ENCODE measurements at regions not wholly inside any gene's neighbourhood (a gene's known extent, or its start where the extent isn't known, plus 50 kb on each side); places are given as distances from the start of the nearest gene placed in this dataset.
"Not testable (repeated sequence)": the region's sequence is repeated elsewhere in the genome, so short reads cannot be mapped to it uniquely, and the experiment has no call there.

DNA sequence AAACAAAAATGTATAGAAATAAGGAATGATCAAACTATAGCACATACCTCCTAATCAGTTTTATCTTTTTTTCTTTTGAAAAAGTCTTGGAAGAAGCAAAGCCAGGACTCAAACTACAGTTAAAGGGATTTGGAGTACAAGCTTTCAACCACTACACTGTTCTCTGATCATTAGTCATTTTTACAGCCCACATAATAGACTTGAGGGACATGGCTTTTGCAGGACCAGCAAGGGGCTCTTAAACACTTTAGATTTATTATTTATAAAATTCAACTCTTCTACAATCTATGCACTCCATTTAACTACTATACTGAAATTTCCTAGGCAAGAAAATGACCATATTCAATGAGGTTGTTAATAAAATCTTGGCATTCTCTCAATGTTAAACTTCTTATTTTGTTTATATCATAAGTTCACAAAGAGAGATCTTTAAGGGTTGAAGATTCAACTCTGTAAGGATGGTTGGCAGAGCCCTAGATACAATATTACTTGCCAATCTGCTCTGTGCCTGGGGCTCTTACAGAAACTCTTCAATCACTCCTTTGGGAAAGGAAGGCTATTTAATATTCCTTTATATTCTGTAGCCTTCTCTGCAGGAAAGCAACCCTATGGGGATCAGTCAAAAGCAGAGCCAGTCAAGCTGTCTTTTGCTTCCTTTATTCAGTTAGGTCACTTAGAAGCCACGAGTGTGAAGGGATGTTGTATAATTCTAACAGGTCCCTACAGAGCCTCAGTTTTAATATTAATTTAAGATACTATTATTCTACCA, 557.7 kb upstream of the SGO1 start:
- no peak overlapping the region for H3K27ac ChIP-seq (ENCODE audit: low read length)
- H3K9me3 ChIP-seq (ENCODE audit: control insufficient read depth, low read depth, low read length) = no peaks in the 10 kb centered on the region
- peak overlapping the region; percentile 30 for H3K4me3 ChIP-seq (ENCODE audit: low read length)
- H3K36me3 ChIP-seq (ENCODE audit: control insufficient read depth, low read depth, low read length) = no peaks in the 10 kb centered on the region
- H3K9ac ChIP-seq (ENCODE audit: low read length) = peak overlapping the region; percentile 36
- no peaks in the 10 kb centered on the region for H3K27me3 ChIP-seq (ENCODE audit: control insufficient read depth, insufficient read depth, low read length)
- peaks cover 27% of the 10 kb centered on the region for H3K4me1 ChIP-seq (ENCODE audit: control insufficient read depth, low read depth, low read length)

GRCh38 chr3:20742903-20743552, 557.0 kb upstream of the SGO1 start:
- H3K27ac ChIP-seq (ENCODE audit: low read length) = no peak overlapping the region
- peak overlapping the region; percentile 30 for H3K4me3 ChIP-seq (ENCODE audit: low read length)
- peak overlapping the region; percentile 36 for H3K9ac ChIP-seq (ENCODE audit: low read length)

DNA sequence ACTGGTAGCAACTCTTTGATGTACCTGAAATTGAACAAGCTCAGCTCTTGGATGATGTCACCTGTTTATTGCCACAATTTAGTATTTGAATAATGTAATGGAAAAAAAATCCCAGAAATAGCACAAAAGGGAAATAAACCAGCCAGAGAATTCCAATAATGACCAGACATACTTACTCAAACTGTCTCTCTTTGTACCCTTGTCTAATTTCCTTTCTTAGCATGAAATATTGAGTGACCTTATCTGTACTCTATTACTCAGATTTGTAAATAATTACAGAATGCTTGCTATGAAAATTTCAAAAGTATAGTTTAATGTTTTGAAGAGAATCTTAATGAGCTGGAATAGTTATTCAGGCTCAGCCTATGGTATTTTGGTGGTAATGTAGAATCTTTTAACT, 555.4 kb upstream of the SGO1 start:
- no peak overlapping the region for H3K4me3 ChIP-seq (ENCODE audit: low read length)
- H3K36me3 ChIP-seq (ENCODE audit: control insufficient read depth, low read depth, low read length) = no peaks in the 10 kb centered on the region
- no peaks in the 10 kb centered on the region for H3K27me3 ChIP-seq (ENCODE audit: control insufficient read depth, insufficient read depth, low read length)
- no peak overlapping the region for H3K9ac ChIP-seq (ENCODE audit: low read length)
- no peak overlapping the region for H3K27ac ChIP-seq (ENCODE audit: low read length)
- H3K4me1 ChIP-seq (ENCODE audit: control insufficient read depth, low read depth, low read length) = peaks cover 27% of the 10 kb centered on the region
- no peaks in the 10 kb centered on the region for H3K9me3 ChIP-seq (ENCODE audit: control insufficient read depth, low read depth, low read length)

More at GRCh38 chr3:20742903-20743552, 557.0 kb upstream of the SGO1 start:
- Histone ChIP-seq H3K9me3 (ENCODE audit: control insufficient read depth, low read depth, low read length) (no peaks in the 10 kb centered on the region), H3K36me3 (ENCODE audit: control insufficient read depth, low read depth, low read length) (no peaks in the 10 kb centered on the region), H3K4me1 (ENCODE audit: control insufficient read depth, low read depth, low read length) (peaks cover 27% of the 10 kb centered on the region), H3K27me3 (ENCODE audit: control insufficient read depth, insufficient read depth, low read length) (no peaks in the 10 kb centered on the region)

DNA sequence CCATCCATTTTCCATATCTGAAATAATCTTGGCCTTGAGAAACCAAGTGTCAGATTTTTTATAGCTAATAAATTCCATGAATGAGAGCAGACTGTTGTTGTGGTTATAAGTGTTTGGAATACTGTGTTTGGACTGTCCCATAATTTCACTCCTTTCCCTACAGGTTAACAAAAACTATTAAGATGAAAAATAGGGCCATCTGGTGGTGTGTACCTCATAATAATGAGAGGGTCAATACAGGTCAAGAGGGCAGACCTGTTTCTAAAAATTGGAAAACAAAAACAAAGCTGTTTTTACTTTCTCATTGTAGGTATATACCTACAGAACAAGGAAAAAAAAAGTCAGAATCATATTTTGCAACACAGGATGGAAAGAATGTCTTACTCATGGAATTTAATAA, 553.8 kb upstream of the SGO1 start:
- peaks cover 27% of the 10 kb centered on the region for H3K4me1 ChIP-seq (ENCODE audit: control insufficient read depth, low read depth, low read length)
- H3K27me3 ChIP-seq (ENCODE audit: control insufficient read depth, insufficient read depth, low read length) = no peaks in the 10 kb centered on the region
- H3K27ac ChIP-seq (ENCODE audit: low read length) = no peak overlapping the region
- no peaks in the 10 kb centered on the region for H3K9me3 ChIP-seq (ENCODE audit: control insufficient read depth, low read depth, low read length)
- no peak overlapping the region for H3K9ac ChIP-seq (ENCODE audit: low read length)
- no peak overlapping the region for H3K4me3 ChIP-seq (ENCODE audit: low read length)
- H3K36me3 ChIP-seq (ENCODE audit: control insufficient read depth, low read depth, low read length) = no peaks in the 10 kb centered on the region

DNA sequence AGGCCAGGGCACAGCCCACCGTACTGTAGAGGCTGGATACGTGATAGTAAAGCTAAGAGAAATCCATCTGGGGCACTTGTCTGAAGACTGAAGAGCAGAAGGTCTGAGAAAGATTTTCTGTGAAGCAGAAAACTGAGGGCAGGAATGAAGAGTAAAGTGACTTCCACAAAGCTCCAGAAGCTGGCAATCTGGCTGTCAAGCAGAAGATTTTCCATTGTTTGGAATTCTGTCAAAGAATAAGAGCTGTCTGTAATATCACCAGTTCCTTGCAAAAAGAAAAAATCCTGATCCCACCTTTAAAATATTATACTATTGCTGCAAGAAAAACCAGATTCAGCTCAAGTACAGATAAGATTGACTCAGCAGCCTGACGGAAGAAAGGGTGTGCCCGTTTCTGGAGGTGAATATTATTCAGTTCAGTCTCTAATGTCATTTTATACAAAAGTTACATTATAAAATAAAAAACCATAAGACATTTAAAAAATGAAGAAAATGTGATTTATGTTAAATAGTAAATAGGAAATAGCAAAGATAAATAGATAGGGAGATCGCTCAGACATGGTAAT, 550.4 kb upstream of the SGO1 start:
- H3K4me3 ChIP-seq (ENCODE audit: low read length) = no peak overlapping the region
- no peak overlapping the region for H3K9ac ChIP-seq (ENCODE audit: low read length)
- H3K9me3 ChIP-seq (ENCODE audit: control insufficient read depth, low read depth, low read length) = no peaks in the 10 kb centered on the region
- no peaks in the 10 kb centered on the region for H3K36me3 ChIP-seq (ENCODE audit: control insufficient read depth, low read depth, low read length)
- H3K27me3 ChIP-seq (ENCODE audit: control insufficient read depth, insufficient read depth, low read length) = no peaks in the 10 kb centered on the region
- H3K27ac ChIP-seq (ENCODE audit: low read length) = no peak overlapping the region
- H3K4me1 ChIP-seq (ENCODE audit: control insufficient read depth, low read depth, low read length) = peaks cover under 1% of the 10 kb centered on the region

DNA sequence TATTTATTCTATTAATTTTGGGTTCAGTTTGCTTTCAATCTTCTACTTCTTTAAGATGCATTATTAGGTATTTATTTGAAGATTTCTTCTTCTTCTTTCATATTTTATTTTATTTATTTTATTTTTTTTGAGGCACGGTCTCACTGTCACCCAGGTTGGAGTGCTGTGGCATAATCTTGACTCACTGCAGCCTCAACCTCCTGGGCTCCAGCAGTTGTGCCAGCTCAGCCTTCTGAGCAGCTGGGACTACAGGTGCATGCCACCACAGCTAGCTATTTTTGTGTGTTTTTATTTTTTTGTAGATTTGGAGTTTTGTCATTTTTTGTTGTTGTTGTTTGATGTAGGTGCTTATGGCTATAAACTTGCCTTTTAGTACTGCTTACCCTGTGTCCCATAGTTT, 543.2 kb upstream of the SGO1 start:
- Histone ChIP-seq H3K9me3 (ENCODE audit: control insufficient read depth, low read depth, low read length) (no peaks in the 10 kb centered on the region), H3K27ac (ENCODE audit: low read length) (no peak overlapping the region), H3K27me3 (ENCODE audit: control insufficient read depth, insufficient read depth, low read length) (no peaks in the 10 kb centered on the region), H3K36me3 (ENCODE audit: control insufficient read depth, low read depth, low read length) (no peaks in the 10 kb centered on the region), H3K4me3 (ENCODE audit: low read length) (no peak overlapping the region), H3K9ac (ENCODE audit: low read length) (no peak overlapping the region), H3K4me1 (ENCODE audit: control insufficient read depth, low read depth, low read length) (no peaks in the 10 kb centered on the region)

DNA sequence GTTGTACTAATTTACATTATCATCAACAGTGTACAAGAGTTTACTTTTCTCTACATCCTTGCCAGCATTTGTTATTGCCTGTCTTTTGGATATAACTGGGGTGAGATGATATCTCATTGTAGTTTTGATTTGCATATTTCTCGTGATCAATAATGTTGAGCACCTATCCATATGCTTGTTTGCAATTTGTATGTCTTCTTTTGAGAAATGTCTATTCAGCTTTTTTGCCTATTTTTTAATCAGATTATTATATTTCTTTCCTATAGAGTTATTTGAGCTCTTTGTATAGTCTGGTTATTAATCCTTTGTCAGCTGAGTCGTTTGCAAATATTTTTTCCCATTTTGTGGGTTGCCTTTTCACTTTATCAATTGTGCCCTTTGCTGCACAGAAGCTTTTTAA, 540.8 kb upstream of the SGO1 start:
- H3K9ac ChIP-seq (ENCODE audit: low read length) = no peak overlapping the region
- H3K27me3 ChIP-seq (ENCODE audit: control insufficient read depth, insufficient read depth, low read length) = no peaks in the 10 kb centered on the region
- no peaks in the 10 kb centered on the region for H3K36me3 ChIP-seq (ENCODE audit: control insufficient read depth, low read depth, low read length)
- H3K27ac ChIP-seq (ENCODE audit: low read length) = no peak overlapping the region
- H3K4me1 ChIP-seq (ENCODE audit: control insufficient read depth, low read depth, low read length) = no peaks in the 10 kb centered on the region
- no peaks in the 10 kb centered on the region for H3K9me3 ChIP-seq (ENCODE audit: control insufficient read depth, low read depth, low read length)
- no peak overlapping the region for H3K4me3 ChIP-seq (ENCODE audit: low read length)

DNA sequence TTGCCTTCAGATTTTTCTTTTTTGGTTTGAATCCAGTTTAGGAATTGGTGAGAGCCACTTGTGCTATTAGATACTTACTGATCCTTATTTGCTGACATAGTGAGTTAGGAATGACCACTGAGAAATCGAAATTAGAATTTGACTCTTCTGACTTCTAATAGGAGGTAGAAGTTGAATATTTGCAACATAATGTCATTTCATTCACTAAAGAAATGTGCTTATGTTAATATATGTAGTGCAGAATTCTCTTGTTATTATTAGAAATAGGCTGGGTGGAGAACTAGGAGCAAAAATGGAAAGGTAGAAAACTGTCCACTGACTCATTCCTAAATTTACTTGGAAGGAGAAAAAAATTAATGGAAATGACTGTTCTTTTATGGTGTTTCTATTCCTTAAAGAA, 538.2 kb upstream of the SGO1 start:
- Histone ChIP-seq H3K9me3 (ENCODE audit: control insufficient read depth, low read depth, low read length) (no peaks in the 10 kb centered on the region), H3K27ac (ENCODE audit: low read length) (no peak overlapping the region), H3K4me3 (ENCODE audit: low read length) (no peak overlapping the region), H3K27me3 (ENCODE audit: control insufficient read depth, insufficient read depth, low read length) (no peaks in the 10 kb centered on the region), H3K36me3 (ENCODE audit: control insufficient read depth, low read depth, low read length) (no peaks in the 10 kb centered on the region), H3K9ac (ENCODE audit: low read length) (no peak overlapping the region), H3K4me1 (ENCODE audit: control insufficient read depth, low read depth, low read length) (no peaks in the 10 kb centered on the region)

DNA sequence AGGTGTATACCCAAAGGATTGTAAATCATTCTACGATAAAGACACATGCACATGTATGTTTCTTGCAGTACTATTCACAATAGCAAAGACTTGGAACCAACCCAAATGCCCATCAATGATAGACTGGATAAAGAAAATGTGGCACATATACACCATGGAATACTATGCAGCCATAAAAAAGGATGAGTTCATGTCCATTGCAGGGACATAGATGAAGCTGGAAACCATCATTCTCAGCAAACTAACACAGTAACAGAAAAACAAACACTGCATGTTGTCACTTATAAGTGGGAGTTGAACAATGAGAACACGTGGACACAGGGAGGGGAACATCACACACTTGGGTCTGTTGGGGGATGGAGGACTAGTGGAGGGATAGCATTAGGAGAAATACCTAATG, 530.4 kb upstream of the SGO1 start:
- H3K9me3 ChIP-seq (ENCODE audit: control insufficient read depth, low read depth, low read length); H3K36me3 ChIP-seq (ENCODE audit: control insufficient read depth, low read depth, low read length); H3K9ac ChIP-seq (ENCODE audit: low read length); H3K27ac ChIP-seq (ENCODE audit: low read length); H3K4me3 ChIP-seq (ENCODE audit: low read length); H3K4me1 ChIP-seq (ENCODE audit: control insufficient read depth, low read depth, low read length); H3K27me3 ChIP-seq (ENCODE audit: control insufficient read depth, insufficient read depth, low read length): not testable (repeated sequence)

GRCh38 chr3:20701641-20702040, 515.6 kb upstream of the SGO1 start:
- Histone ChIP-seq H3K36me3 (ENCODE audit: control insufficient read depth, low read depth, low read length) (no peaks in the 10 kb centered on the region), H3K4me1 (ENCODE audit: control insufficient read depth, low read depth, low read length) (no peaks in the 10 kb centered on the region), H3K27ac (ENCODE audit: low read length) (no peak overlapping the region), H3K27me3 (ENCODE audit: control insufficient read depth, insufficient read depth, low read length) (no peaks in the 10 kb centered on the region), H3K9ac (ENCODE audit: low read length) (no peak overlapping the region), H3K9me3 (ENCODE audit: control insufficient read depth, low read depth, low read length) (no peaks in the 10 kb centered on the region), H3K4me3 (ENCODE audit: low read length) (no peak overlapping the region)

DNA sequence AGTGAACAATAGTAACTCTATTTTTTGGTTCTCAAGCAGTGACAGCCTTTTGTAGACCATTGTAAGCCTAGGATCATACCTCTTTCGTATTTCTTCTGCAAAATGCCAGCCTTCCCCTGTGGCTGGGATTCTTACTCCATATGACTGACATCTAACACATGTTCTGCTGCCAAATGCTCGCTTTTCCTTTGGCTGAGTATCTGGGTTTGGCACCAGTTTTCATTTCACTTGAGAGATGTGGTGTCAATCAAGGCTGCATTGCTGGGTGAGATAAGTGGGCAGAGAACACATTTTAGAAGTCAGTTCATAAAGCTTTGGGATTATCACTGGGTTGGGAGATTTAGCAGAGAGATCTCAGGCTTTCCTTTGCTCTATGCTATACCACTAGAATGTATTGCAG, 514.7 kb upstream of the SGO1 start:
- Histone ChIP-seq H3K27ac (ENCODE audit: low read length) (no peak overlapping the region), H3K27me3 (ENCODE audit: control insufficient read depth, insufficient read depth, low read length) (no peaks in the 10 kb centered on the region), H3K4me3 (ENCODE audit: low read length) (no peak overlapping the region)

DNA sequence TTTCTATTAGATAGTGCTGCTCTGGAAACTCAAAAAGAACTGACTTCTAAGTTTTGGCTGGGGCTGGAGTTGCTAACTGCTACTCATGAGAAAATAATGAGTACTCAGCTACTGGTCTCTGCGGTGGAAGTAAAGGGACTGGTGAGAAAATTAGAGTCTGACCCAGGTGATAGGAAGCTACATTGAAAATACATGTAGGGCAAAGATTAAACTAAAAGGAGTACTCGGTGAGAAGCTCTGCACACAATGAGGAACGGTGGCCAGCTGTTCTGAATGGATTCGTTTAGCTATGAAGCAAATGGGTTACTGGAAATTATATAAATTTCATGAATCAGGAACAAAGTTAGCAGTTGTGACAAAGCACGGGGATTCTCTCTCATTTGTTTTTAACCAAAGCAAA, 512.9 kb upstream of the SGO1 start:
- Histone ChIP-seq H3K4me1 (ENCODE audit: control insufficient read depth, low read depth, low read length) (no peaks in the 10 kb centered on the region), H3K36me3 (ENCODE audit: control insufficient read depth, low read depth, low read length) (no peaks in the 10 kb centered on the region), H3K9ac (ENCODE audit: low read length) (no peak overlapping the region), H3K4me3 (ENCODE audit: low read length) (no peak overlapping the region), H3K27ac (ENCODE audit: low read length) (no peak overlapping the region), H3K27me3 (ENCODE audit: control insufficient read depth, insufficient read depth, low read length) (no peaks in the 10 kb centered on the region), H3K9me3 (ENCODE audit: control insufficient read depth, low read depth, low read length) (no peaks in the 10 kb centered on the region)

More for the DNA sequence above, 514.7 kb upstream of the SGO1 start:
- Histone ChIP-seq H3K9ac (ENCODE audit: low read length) (no peak overlapping the region), H3K4me1 (ENCODE audit: control insufficient read depth, low read depth, low read length) (no peaks in the 10 kb centered on the region), H3K36me3 (ENCODE audit: control insufficient read depth, low read depth, low read length) (no peaks in the 10 kb centered on the region), H3K9me3 (ENCODE audit: control insufficient read depth, low read depth, low read length) (no peaks in the 10 kb centered on the region)

Data from iPS-18a (cell line).